CD4-positive, alpha-beta T cell treated with Interferon gamma for 1 hour (primary cell): ENCODE measurements at regions not wholly inside any gene's neighbourhood (a gene's known extent, or its start where the extent isn't known, plus 50 kb on each side); places are given as distances from the start of the nearest gene placed in this dataset.
"Not testable (repeated sequence)": the region's sequence is repeated elsewhere in the genome, so short reads cannot be mapped to it uniquely, and the experiment has no call there.

Experiments used
- DNase-seq: peaks from one replicate; pipeline ENCODE4 v3.0.0-alpha.2; 2020

DNA sequence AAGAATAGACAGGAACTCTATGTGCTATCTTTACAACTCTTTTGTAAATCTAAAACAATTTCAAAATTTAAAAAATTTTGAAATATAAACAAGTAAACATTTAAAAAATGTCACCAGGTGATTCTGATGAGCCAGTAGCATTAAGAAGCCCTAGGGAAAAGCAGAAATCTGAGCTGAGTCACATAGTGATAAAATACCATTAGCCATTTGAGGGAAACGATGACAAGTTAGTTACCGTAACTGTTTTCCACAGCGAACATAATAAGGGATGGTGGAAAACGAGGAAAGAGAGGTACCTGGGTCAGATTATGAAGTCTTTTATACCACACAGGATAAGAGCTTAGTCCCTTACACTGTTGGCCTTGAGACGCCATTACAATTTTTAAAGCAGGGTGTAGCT is 55.5 kb downstream of the PRR15 start:
- DNase-seq, result no peak

DNA sequence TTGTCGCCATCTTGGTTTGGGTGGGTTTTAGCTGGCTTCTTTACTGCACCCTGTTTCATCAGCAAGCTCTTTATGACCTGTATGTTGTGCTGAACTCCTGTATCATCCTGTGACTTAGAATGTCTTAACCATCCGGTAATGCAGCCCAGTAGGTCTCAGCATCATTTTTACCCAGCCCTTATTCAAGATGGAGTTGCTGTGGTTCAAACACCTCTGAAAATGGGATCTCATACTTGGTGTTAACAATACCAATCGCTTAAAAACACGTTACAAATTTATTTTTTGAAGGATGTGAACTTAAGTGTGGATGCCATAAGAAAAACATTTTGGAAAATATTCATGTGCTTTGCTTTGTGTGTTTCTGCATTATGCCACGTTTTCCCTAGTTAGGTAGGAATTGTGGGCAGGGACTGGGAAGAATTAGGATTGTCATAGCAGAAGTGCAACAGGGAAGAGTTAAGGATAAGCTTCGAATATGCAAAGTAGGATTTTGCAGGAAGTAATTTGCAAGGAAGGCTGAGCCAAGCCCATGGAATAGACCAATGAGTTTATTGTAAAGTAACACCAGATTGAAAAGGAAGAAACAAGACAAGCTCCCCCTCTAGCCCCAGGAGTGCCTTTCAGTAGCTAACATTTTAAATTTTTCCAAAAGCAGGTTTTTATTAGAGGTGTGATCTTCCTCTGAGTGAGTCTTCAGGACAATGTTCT is 56.4 kb downstream of the PRR15 start:
- no peak for DNase-seq

DNA sequence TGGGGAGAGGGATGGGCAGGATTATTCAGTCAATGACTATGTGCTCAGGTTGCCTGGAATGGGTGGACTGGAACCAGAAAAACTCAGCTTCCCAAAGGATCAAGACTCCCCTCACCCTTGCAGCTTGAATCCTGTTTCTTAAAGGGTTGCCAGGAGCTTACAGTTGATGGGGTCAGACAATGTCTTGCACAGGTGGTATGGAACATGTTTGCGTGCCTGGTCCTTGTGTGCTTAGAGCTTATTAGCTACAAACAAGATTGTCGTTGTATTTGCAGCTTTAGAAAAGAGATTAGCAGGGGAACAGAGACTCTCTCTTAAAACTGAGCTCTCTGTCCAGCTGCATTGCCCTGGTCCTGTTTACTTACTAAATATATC is 56.9 kb downstream of the PRR15 start:
- no peak for DNase-seq

DNA sequence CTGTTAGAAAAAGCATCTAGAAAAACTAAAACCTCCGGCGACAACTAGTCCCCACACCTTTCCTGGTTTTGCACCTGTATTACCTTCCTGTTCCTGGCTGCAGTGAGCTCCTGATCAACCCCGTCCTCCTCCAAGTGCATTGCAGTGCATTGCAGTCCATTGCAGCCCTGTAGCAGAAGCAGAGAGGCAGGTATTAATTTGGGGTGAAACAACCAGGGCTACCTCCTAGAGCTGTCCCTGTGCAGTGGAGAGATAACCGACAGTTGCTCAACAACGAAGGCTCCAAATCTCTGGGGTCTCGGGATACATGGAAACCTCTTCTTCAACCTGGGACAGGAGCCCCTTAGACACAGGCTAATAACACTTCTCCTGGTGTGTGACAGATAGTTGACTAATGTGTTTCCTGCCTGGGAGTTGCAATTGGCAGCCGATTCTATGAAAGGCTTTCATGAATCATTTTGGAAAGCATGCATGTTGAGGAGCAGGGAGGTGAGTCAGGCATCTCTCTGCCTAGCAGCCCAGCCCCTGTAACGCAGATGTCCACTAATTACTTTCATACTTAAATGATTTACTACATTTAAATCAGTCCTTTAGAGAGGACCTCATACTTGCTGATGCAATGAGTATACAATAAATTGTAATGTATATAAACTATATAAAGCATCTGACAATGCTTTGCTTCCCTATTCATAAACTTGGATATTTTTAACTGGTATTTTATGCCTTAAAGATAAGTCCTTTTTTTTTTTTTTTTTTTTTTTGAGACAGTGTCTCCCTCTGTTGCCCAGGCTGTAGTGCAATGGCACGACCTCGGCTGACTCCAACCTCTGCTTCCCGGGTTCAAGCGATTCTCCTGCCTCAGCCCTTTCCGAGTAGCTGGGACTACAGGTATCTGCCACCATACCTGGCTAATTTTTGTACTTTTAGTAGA is 59.0 kb downstream of the PRR15 start:
- no peak for DNase-seq

DNA sequence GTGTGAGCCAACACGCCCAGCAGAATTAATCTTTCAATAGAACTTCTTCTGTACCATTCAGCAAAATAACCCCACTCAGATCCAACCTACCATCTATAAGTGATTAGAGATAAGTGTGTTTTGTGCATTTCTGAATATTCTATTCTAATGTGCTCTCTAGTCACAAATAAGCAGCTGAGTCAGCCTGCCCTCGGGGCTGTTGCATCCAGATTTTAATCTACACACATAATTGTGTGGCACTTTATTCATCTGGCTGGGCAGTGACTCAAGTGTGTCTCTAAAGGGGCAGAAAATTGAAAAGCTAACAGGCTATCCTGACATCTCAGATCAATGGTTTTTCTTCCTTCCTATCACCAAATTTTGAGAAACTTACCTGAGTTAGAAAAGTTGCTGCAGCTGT is 60.3 kb downstream of the PRR15 start:
- DNase-seq, result no peak

DNA sequence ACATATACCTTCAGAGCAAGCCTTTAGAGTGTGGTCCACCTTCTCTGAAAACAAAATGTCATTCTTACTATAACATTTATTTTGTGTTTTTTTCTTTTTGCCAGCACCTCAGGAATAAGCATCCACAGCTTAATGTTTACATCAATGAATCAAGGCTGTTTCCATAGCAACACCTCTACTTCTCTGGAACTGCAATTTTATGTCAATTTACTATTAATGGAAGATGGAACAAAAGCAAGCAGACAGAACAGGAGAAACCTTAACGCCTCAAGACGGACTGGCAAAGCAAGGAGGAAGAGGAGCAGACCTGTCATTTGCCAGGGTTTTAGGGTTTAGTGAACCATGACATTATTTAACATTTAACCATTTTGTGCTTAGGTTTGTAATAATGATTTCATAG is 63.1 kb downstream of the PRR15 start:
- no peak for DNase-seq

DNA sequence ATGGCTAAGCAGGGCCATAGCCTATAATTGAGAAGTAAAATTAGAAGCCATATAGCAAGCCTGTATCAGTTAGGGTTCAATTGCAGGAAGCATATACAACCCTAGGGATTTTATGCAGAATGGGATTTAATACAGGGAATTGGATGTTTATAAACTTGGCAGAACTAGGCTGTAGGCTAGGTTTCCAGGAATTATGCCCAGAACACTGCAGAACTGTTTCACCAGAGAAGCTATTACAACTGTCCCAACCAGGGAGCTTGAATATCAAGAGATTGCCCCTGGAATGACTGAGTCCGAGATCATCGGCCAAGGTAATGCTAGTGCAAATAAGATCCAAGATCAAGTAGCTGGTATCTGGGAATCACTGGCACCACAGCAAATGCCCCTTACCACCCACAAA is 64.0 kb downstream of the PRR15 start:
- no peak for DNase-seq

DNA sequence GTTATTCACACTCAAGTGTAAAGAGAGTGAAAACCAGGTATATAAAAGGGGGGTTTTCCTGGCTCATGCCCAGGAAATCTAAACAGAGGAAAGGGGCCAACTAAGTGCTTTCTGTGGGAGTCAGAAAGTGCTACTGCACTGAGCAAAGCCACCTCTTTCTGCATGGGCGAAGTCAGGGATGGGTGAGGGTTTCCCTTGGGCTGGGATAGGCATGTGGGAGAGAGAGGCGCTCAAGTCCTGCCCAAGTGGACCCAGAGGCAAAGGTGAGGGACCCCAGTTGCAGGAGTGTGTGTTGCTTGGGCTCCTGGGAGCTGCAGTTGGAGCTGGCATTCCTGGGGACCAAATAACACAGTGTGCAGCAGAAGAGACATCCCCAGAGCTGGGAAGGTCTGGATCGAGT is 65.9 kb downstream of the PRR15 start:
- DNase-seq, result no peak

DNA sequence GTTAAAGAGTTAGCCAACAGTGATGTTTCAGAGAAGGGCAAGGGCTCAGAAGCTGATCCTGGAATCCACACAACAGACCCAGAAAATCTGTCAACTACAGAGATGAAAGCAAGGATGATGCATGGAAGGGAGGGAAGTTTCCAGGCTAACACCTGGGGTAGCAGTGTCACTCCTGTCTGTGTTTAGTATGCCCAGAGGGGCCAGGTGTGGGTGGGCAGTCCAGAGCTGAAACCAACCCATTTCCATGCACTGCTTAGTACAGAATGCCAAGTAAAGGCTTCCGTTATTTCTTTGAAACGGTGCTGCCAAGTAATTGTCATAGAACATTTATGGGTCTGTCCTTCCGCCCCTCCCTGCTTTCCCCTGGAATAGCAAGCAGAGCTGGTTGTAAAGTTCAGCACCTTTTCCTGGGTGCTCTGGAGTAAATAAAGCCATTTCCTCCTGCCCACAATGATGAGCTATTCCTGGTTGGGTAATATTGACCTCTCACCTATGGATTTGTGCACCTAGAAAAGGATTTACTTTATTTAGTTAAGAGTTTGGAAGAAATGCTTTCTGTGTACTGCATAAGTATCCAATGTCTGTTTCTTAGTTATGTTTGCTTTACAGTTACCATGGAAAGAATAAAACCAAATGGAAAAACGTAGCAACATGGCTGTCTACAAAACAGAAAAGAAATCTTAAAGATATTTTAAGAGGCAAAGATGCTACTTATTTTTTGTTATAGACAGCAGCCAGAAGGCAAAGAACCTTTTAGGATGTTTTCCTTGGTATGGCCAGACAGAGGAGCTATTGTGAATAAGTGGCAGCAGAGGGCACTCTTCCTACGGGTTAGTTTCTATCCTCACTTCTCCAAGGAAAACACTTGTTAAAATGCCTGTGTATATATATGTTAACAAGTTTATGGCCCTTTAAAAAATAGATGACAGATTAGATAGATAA is 71.7 kb downstream of the PRR15 start:
- DNase-seq, result not testable (repeated sequence)

DNA sequence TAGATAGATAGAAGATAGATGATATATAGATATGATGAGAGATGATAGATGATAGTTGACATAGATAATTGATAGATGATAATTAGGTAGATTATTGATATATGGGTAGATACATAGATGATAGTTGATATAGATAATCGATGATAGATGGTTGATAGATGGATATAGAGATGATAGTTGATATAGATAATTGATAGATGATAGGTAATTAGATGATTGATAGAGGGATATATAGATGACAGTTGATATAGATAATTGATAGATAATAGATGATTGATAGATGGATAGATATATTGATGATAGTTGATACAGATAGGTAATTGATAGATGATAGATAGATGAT is 72.3 kb downstream of the PRR15 start:
- no peak for DNase-seq

DNA sequence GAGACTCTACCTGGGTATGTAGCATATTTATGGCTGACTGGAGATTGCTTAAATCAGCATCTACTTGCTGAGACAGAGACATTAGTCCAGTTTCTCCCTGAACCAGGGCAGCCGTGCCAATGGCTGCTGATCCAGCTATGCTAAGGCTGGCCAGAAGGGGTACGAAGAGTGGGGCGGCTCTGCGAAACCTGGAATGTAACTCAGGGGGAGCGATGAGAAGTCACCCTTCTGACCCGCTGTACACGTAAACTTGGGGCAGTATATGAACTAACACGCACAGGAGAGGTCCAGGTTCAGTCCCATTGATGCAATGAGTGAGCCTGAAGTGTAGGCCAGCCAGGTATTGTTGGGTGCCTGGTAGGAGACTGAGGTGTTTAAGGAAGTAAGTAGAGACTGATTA is 73.7 kb downstream of the PRR15 start:
- no peak for DNase-seq

DNA sequence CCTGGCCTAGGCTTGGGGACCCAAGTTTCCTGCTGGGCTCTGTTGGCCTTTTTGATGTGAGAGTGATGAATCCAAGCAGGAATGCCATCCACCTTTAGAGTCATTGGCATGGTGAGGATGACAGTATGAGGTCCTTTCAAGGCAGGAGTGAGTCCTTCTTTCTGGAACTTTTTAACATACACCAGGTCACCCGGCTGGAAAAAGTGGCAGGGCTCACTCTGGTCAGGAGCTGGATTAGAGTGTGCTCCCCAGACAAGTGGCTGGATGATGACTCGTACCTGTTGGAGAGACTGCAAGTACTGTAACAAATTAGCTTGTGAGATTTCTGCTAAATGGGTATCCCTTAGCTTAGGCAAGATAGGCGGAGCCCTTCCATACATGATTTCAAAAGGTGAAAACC is 75.2 kb downstream of the PRR15 start:
- DNase-seq, result not testable (repeated sequence)

DNA sequence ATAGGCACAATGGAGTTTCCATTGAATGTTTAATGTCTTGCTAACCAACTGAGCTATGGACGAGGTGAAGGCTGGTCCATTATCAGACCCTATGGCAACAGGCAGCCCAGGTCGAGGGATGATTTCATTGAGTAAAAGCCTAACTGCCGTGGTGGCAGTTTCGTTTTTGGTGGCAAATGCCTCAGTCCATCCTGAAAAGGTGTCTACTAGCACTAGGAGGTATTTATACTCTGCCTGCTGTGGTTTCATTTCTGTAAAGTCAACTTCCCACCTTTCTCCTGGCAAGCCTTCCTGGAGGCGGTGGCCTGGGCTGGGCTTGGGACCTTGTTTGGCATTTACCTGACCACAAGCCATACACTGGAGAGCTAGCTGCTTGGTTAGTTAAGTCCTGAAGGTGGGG is 75.8 kb downstream of the PRR15 start:
- no peak for DNase-seq

DNA sequence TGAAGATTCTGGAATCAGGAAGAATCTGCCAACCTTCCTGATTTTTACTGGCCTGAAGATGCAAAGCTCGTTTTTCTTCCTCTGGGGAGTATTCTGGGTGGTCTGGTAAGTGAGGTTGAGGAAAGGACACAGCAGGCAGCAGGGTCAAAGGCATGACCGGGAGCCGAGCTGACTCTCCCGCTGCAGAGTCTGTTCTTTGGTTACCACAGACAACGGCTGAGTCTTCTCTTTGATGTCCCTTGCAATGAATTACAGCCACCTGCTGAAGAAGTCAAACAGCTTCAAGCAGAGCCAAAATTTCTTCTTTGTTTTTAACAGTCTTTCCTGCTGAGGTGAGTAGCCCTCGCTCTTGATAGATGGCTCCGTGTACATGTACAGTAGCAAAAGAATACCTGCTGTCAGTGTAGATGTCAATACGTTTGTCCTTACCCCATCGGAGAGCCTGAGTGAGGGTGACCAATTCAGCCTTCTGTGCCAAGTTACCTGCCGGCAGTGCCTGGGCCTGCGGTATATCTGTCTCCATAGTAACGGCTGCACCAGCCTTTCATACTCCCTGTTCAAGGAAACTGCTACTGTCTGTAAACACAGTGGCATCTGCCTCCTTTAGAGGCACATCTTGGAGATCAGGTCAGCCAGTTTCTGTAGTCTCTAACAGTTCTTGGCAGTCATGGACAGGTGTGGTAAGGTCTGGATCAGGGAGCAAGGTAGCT is 76.4 kb downstream of the PRR15 start:
- no peak for DNase-seq

DNA sequence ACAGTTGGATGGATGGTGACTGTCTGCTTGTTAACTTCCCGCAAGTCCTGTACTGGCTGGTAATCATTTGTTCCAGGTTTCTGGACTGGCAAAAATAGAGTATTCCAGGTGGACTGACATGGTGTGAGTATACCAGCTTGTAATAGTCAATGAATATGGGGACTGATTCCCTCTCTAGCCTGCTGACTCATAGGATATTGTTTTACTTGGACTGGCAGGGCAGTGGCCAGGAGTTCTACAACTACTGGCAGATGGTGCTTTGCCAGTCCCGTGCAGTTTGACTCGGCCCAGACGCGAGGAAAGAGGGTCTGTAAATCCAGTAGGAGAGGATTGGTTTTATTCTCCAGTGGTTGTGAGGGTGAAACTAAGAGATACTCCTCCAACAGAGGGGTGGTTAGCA is 78.0 kb downstream of the PRR15 start:
- DNase-seq, result no peak

DNA sequence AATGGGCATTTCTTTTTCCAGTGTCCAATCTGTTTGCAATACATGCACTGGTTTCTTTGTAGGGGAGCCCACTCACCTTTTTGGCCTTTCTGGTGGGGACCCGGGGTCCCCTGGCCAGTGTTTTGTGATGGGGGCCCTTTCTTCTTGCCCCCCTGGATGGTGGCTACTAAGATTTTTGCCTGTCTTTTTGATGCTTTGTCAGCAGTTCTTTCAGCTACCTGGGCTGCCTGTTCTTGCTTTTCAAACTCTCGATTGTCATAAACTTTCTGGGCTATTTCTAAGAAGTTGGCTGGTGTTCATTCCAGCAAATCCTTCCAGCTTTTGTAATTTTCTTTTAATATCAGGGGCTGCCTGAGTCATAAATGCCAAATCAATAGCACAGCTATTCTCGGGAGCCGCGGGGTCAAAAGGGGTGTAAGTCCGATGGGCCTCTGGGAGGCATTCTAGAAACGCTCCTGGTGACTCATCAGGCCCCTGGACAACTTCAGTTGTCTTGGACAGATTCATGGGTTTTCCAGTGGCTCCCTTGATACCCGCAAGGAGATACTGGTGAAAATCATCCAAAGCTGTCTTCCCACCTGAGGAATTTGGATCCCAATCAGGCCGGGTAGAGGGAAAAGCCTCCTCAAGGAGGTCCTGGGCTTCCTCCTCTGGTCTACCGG is 79.0 kb downstream of the PRR15 start:
- no peak for DNase-seq

DNA sequence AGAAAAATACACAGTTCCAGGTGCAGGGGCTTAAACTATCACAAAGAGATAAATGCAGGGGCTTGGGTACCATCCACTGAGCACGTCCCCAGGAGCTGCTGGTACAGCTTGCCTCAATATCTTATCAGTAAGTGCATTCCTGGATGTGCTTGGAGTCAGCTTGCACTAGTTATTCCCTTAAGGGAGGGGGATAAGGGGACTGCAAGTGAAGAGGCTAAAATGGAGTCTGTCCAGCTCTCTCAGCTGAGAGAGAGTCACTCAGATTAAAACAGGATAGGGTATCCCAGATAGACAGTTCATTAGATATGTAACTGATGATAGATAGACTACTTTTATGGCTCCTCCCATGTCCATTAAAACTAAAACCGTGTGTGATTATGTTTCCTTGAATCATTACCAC is 82.5 kb downstream of the PRR15 start:
- DNase-seq, result not testable (repeated sequence)

DNA sequence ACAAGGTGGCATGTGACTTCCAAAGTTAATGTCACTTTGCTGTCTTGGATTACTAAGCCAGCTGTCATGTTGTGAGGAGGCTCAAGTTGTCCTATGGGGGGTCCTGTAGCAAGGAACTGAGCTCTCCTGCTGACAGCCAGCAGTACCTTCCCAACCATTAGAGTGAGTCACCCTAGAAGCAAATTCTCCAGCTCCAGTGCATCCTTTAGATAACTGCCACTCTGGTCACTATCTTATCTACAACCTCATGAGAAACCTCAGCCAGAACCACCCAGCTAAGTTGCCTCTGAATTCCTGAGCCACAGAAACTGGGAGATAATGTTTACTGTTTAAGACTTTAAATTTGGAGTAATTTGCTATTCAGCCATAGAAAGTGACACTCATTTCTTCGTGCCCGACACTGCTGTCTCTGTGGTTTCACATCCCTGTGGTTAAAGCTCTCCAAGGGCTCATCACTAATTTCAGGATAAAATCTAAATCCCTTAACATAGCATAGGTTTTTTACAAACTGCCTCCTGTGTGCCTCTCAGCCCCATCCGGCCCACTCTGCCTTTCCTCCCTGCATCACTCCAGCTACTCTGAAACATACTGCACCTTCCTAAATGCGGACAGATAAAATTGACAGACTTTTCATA is 83.5 kb downstream of the PRR15 start:
- DNase-seq, result no peak

DNA sequence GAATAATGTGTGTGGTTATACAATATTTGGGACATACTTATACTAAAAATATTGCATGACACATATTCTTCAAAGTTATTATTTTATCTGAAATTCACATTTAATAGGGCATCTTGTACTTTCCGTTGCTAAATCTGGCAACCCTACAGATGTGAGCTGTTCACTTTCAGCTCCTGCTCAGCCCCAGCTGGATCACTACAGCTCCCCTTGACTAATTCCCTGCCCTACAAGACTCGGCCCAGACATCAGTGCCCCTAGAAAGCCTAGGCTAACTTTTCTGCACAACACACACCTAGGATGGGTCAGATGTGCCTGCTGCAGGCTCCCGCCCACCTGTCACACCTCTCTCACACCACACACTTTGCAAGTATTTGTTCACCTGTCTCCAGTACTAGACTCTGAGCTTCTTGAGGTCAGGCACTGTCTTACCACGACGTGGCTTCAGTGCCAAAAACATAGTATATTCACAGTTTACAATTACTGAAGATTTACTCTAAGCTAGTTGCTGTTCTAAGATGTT is 84.1 kb downstream of the PRR15 start:
- not testable (repeated sequence) for DNase-seq

DNA sequence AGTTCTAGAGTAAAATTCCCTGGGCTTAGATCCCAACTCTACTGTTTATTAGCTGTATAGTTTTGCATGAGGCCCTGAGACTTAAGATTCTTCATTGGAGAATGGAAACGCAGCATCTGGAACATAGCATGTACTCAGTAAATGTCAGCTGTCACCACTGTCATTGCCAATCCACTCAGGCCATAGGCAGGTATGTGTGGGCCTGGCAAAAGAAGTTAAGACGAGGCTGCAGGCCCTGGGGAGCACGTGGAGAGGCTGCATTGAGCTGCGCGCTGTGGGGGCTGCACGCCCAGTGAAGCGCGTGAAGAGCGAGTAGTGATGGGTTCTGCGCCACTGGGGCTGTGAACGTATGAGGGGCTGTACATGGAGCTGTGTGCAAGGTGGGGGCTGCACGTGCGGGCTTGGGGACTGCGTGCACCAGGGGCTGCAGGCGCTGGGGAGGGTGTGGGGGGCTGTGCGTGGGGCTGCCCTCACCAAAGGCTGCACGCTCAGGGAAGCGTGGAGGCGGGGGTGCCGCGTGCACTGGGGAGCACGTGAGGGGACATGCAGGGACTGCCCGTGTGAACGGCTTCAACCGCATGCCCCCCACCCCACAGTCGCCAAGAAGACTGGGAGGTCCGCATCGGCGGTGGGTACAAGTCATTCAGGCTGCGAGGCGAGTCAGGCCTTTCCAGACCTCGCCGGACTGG is 85.5 kb downstream of the PRR15 start:
- no peak for DNase-seq

DNA sequence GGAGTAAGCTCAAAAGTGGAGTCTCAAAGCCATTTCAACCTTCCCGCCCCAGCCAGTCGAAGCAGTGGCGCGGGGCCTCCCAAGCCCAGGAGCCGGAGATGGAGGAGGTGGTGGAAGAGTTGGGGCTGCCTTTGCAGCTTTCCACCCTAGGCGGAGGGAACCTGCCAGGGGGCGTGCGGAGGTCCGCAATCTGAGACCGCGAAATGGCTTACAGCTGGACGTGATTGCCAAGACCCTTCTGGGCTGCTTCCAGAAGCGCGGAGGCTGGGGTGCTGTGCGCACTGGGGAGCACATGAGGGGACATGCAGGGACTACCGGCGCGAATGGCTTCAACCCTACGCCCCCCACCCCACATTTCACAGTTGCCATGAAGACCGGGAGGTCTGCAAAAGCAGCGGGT is 86.2 kb downstream of the PRR15 start:
- no peak for DNase-seq
